Neural progenitor cell (in vitro differentiated cells): ENCODE measurements at regions not wholly inside any gene's neighbourhood (a gene's known extent, or its start where the extent isn't known, plus 50 kb on each side); places are given as distances from the start of the nearest gene placed in this dataset.
A peak's percentile ranks its signal among the peaks of the same experiment; 100 is the strongest.

Experiments
- DNase-seq: peaks from one replicate; pipeline ENCODE4 v3.0.0-alpha.2; 2016; ENCODE audit warnings: low spot score
- H2AFZ ChIP-seq: fragments of 200-600 bp; sonication (generic); replicated peaks from 2 replicates; pipeline ENCODE4 v1.6.1; 2016; ENCODE audit warnings: antibody characterized with exemption
- H3F3A ChIP-seq: fragments of 200-600 bp; sonication (generic); 2 replicates; pipeline ENCODE4 v1.6.1; 2016; ENCODE audit warnings: antibody characterized with exemption, low read depth
- H3K27ac ChIP-seq: fragments of 200-600 bp; sonication (generic); 2 replicates; pipeline ENCODE4 v1.5.1; 2016; ENCODE audit warnings: mild to moderate bottlenecking
- H3K27me3 ChIP-seq: fragments of 200-600 bp; sonication (generic); 2 replicates; pipeline ENCODE4 v1.6.1; 2016; ENCODE audit warnings: mild to moderate bottlenecking, moderate library complexity
- H3K36me3 ChIP-seq: fragments of 200-600 bp; sonication (generic); 2 replicates; pipeline ENCODE4 v1.5.1; 2016
- H3K4me1 ChIP-seq: fragments of 200-600 bp; sonication (generic); 2 replicates; pipeline ENCODE4 v1.6.1; 2016; ENCODE audit warnings: mixed run types
- H3K4me2 ChIP-seq: fragments of 200-600 bp; sonication (generic); 2 replicates; pipeline ENCODE4 v1.6.1; 2016
- H3K4me3 ChIP-seq: fragments of 200-600 bp; sonication (generic); 2 replicates; pipeline ENCODE4 v1.5.1; 2016
- H3K79me2 ChIP-seq: fragments of 200-600 bp; sonication (generic); 2 replicates; pipeline ENCODE4 v1.6.1; 2016; ENCODE audit warnings: low read depth
- H3K9ac ChIP-seq: fragments of 200-600 bp; sonication (generic); 2 replicates; pipeline ENCODE4 v1.6.1; 2016
- H3K9me3 ChIP-seq: fragments of 200-600 bp; sonication (generic); 2 replicates; pipeline ENCODE4 v1.5.1; 2016; ENCODE audit warnings: low read depth
- H4K20me1 ChIP-seq: fragments of 200-600 bp; sonication (generic); 2 replicates; pipeline ENCODE4 v1.6.1; 2016; ENCODE audit warnings: low read depth
- H3K27ac Mint-ChIP-seq: 3 replicates; pipeline ENCODE4 v1.8.0; 2021; ENCODE audit warnings: mixed read lengths
- H3K27me3 Mint-ChIP-seq: 2 replicates; pipeline ENCODE4 v1.8.0; 2022; ENCODE audit warnings: low read depth, mild to moderate bottlenecking, inconsistent platforms, moderate library complexity, mixed read lengths; ENCODE audit not compliant: insufficient read depth
- H3K36me3 Mint-ChIP-seq: 3 replicates; pipeline ENCODE4 v1.8.0; 2021; ENCODE audit warnings: mixed read lengths
- H3K4me1 Mint-ChIP-seq: 3 replicates; pipeline ENCODE4 v1.8.0; 2021; ENCODE audit warnings: mixed read lengths
- H3K4me3 Mint-ChIP-seq: 3 replicates; pipeline ENCODE4 v1.8.0; 2021; ENCODE audit warnings: mild to moderate bottlenecking, moderate library complexity, mixed read lengths
- H3K9me3 Mint-ChIP-seq: 3 replicates; pipeline ENCODE4 v1.8.0; 2020; ENCODE audit warnings: mixed read lengths
- CTCF ChIP-seq: fragments of 200-600 bp; sonication (generic); IDR thresholded peaks from 2 replicates; pipeline ENCODE4 v1.5.1; 2017; ENCODE audit warnings: antibody characterized with exemption, mild to moderate bottlenecking
- EZH2 ChIP-seq: fragments of 200-600 bp; sonication (generic); IDR thresholded peaks from 2 replicates; pipeline ENCODE4 v1.6.1; 2017; ENCODE audit warnings: antibody characterized with exemption, mild to moderate bottlenecking, moderate library complexity
- EZH2phosphoT487 ChIP-seq: fragments of 200-600 bp; sonication (generic); IDR thresholded peaks from 2 replicates; pipeline ENCODE4 v1.6.1; 2017; ENCODE audit warnings: antibody characterized with exemption

GRCh38 chrX:69396916-69397315, 107.2 kb upstream of the NALF2 start:
- H3K36me3 ChIP-seq: no peaks in the 10 kb centered on the region
- peak overlapping the region; percentile 10 for H3K4me3 ChIP-seq
- peak; percentile 91 for DNase-seq
- H3K27me3 ChIP-seq: no peaks in the 10 kb centered on the region
- peaks cover 6% of the 10 kb centered on the region for H3K9me3 Mint-ChIP-seq
- peak overlapping the region; percentile 72 for H3K4me3 Mint-ChIP-seq
- no peak overlapping the region for H2AFZ ChIP-seq
- no peaks in the 10 kb centered on the region for H3K9me3 ChIP-seq
- peaks cover 2% of the 10 kb centered on the region for H3K27me3 Mint-ChIP-seq
- H3K4me1 Mint-ChIP-seq: peaks cover 14% of the 10 kb centered on the region
- no peak overlapping the region for H3K27ac ChIP-seq
- peaks cover 17% of the 10 kb centered on the region for H3K4me1 ChIP-seq
- no peaks in the 10 kb centered on the region for H3K79me2 ChIP-seq
- H3K27ac Mint-ChIP-seq: peak overlapping the region; percentile 70
- H3F3A ChIP-seq: peaks cover 13% of the 10 kb centered on the region
- TF ChIP-seq EZH2 (no peak), CTCF (no peak)
- H3K4me2 ChIP-seq: peak overlapping the region; percentile 61
- no peak overlapping the region for H3K9ac ChIP-seq
- H4K20me1 ChIP-seq: no peaks in the 10 kb centered on the region
- no peaks in the 10 kb centered on the region for H3K36me3 Mint-ChIP-seq

GRCh38 chrX:69395306-69395705, 108.8 kb upstream of the NALF2 start:
- Mint-ChIP-seq H3K9me3 (peaks cover 6% of the 10 kb centered on the region), H3K4me3 (no peak overlapping the region), H3K27ac (no peak overlapping the region), H3K27me3 (peaks cover 2% of the 10 kb centered on the region), H3K4me1 (peaks cover 18% of the 10 kb centered on the region), H3K36me3 (no peaks in the 10 kb centered on the region)
- no peak overlapping the region for H3K4me2 ChIP-seq
- no peak for TF ChIP-seq EZH2
- TF ChIP-seq CTCF: no peak
- no peak for TF ChIP-seq EZH2phosphoT487
- no peaks in the 10 kb centered on the region for H3K79me2 ChIP-seq
- H3K36me3 ChIP-seq: no peaks in the 10 kb centered on the region
- H3K27me3 ChIP-seq: no peaks in the 10 kb centered on the region
- DNase-seq: no peak
- no peak overlapping the region for H2AFZ ChIP-seq
- H3K9me3 ChIP-seq: no peaks in the 10 kb centered on the region
- H3K27ac ChIP-seq: no peak overlapping the region
- peaks cover 13% of the 10 kb centered on the region for H3F3A ChIP-seq
- peaks cover 17% of the 10 kb centered on the region for H3K4me1 ChIP-seq
- no peak overlapping the region for H3K9ac ChIP-seq
- H3K4me3 ChIP-seq: no peak overlapping the region
- H4K20me1 ChIP-seq: no peaks in the 10 kb centered on the region

- Histone ChIP-seq H3K9ac (no peak overlapping the region), H3K27me3 (no peaks in the 10 kb centered on the region), H3K4me2 (no peak overlapping the region), H3K4me1 (peaks cover 6% of the 10 kb centered on the region), H3K9me3 (no peaks in the 10 kb centered on the region), H3K4me3 (no peak overlapping the region), H3F3A (peaks cover 5% of the 10 kb centered on the region), H3K79me2 (no peaks in the 10 kb centered on the region), H3K36me3 (no peaks in the 10 kb centered on the region), H4K20me1 (no peaks in the 10 kb centered on the region), H2AFZ (no peak overlapping the region), H3K27ac (no peak overlapping the region)
- no peak for DNase-seq
- no peak for TF ChIP-seq CTCF
- TF ChIP-seq EZH2phosphoT487: no peak
- no peak for TF ChIP-seq EZH2
- peaks cover 2% of the 10 kb centered on the region for H3K9me3 Mint-ChIP-seq
- no peaks in the 10 kb centered on the region for H3K36me3 Mint-ChIP-seq
- peaks cover 23% of the 10 kb centered on the region for H3K4me1 Mint-ChIP-seq
- no peak overlapping the region for H3K27ac Mint-ChIP-seq
- H3K27me3 Mint-ChIP-seq: peaks cover 2% of the 10 kb centered on the region
- H3K4me3 Mint-ChIP-seq: no peak overlapping the region
Measured at GRCh38 chrX:69389101-69389501, 115.0 kb upstream of the NALF2 start.

GRCh38 chrX:69388526-69388925, 115.6 kb upstream of the NALF2 start:
- Histone ChIP-seq H2AFZ (no peak overlapping the region), H3K4me3 (no peak overlapping the region), H3K9me3 (no peaks in the 10 kb centered on the region), H3K27me3 (no peaks in the 10 kb centered on the region), H4K20me1 (no peaks in the 10 kb centered on the region), H3K4me2 (no peak overlapping the region), H3F3A (peaks cover 5% of the 10 kb centered on the region), H3K4me1 (peaks cover 6% of the 10 kb centered on the region), H3K36me3 (no peaks in the 10 kb centered on the region), H3K9ac (no peak overlapping the region), H3K79me2 (no peaks in the 10 kb centered on the region), H3K27ac (no peak overlapping the region)
- no peak overlapping the region for H3K4me3 Mint-ChIP-seq
- H3K36me3 Mint-ChIP-seq: no peaks in the 10 kb centered on the region
- H3K27me3 Mint-ChIP-seq: peaks cover 2% of the 10 kb centered on the region
- DNase-seq: no peak
- H3K4me1 Mint-ChIP-seq: peaks cover 23% of the 10 kb centered on the region
- peaks cover 2% of the 10 kb centered on the region for H3K9me3 Mint-ChIP-seq
- no peak overlapping the region for H3K27ac Mint-ChIP-seq
- TF ChIP-seq EZH2phosphoT487: no peak
- no peak for TF ChIP-seq EZH2
- no peak for TF ChIP-seq CTCF
